WTC11 (cell line): ENCODE measurements at regions not wholly inside any gene's neighbourhood (a gene's known extent, or its start where the extent isn't known, plus 50 kb on each side); places are given as distances from the start of the nearest gene placed in this dataset.

ENCODE experiments used
- ATAC-seq: fragments of 200-7000 bp; cut with Tn5 transposase; 2 replicates; pipeline ENCODE4 v1.10.0; 2021; ENCODE audit warnings: mild to moderate bottlenecking, moderate library complexity
- CTCF ChIA-PET: fragments of 300-600 bp; sonication (Branson Sonifier 250); formaldehyde crosslinking; loops from one replicate; lab custom pipeline; 2021; ENCODE audit warnings: antibody characterized with exemption; lab: Charles Lee
- POLR2A ChIA-PET: fragments of 350-600 bp; sonication (Branson Sonifier 250); formaldehyde crosslinking; loops from one replicate; lab custom pipeline; 2021; ENCODE audit warnings: antibody characterized with exemption; lab: Charles Lee
- DNase-seq: peaks from one replicate; pipeline ENCODE4 v3.0.0; 2021; ENCODE audit warnings: low spot score
- H3K27ac Mint-ChIP-seq: 2 replicates; pipeline ENCODE4 v1.8.0; 2021; ENCODE audit warnings: mixed read lengths
- H3K27me3 Mint-ChIP-seq: 2 replicates; pipeline ENCODE4 v1.8.0; 2021; ENCODE audit warnings: low read depth, mild to moderate bottlenecking, moderate library complexity, mixed read lengths
- H3K36me3 Mint-ChIP-seq: 2 replicates; pipeline ENCODE4 v1.8.0; 2021; ENCODE audit warnings: mixed read lengths
- H3K4me1 Mint-ChIP-seq: 2 replicates; pipeline ENCODE4 v1.8.0; 2022; ENCODE audit warnings: mixed read lengths
- H3K4me3 Mint-ChIP-seq: 2 replicates; pipeline ENCODE4 v1.8.0; 2021; ENCODE audit warnings: mild to moderate bottlenecking, moderate library complexity, mixed read lengths
- H3K9me3 Mint-ChIP-seq: 2 replicates; pipeline ENCODE4 v1.8.0; 2021; ENCODE audit warnings: mixed read lengths
- ATF2 ChIP-seq: sonication (generic); formaldehyde crosslinking; IDR thresholded peaks from 2 replicates; pipeline ENCODE4 v1.8.1; 2022; ENCODE audit warnings: low read depth, missing genetic modification reagents, borderline replicate concordance
- ATF6 ChIP-seq: sonication (generic); formaldehyde crosslinking; IDR thresholded peaks from 2 replicates; pipeline ENCODE4 v1.8.1; 2023; ENCODE audit warnings: mild to moderate bottlenecking, missing genetic modification reagents
- CBFB ChIP-seq: sonication (generic); formaldehyde crosslinking; IDR thresholded peaks from 2 replicates; pipeline ENCODE4 v1.8.1; 2022; ENCODE audit warnings: mild to moderate bottlenecking, low read depth, missing genetic modification reagents
- E2F4 ChIP-seq: sonication (generic); formaldehyde crosslinking; IDR thresholded peaks from 2 replicates; pipeline ENCODE4 v1.8.1; 2022; ENCODE audit warnings: low read depth, mild to moderate bottlenecking, moderate library complexity, missing genetic modification reagents, borderline replicate concordance
- EMX1 ChIP-seq: fragments of 250-450 bp; sonication (Bioruptor Pico); IDR thresholded peaks from 2 replicates; pipeline ENCODE4 v1.8.0; 2021; ENCODE audit warnings: mild to moderate bottlenecking
- ETV6 ChIP-seq: sonication (generic); formaldehyde crosslinking; IDR thresholded peaks from 2 replicates; pipeline ENCODE4 v1.8.1; 2022; ENCODE audit warnings: mild to moderate bottlenecking, missing genetic modification reagents
- FOXP4 ChIP-seq: sonication (generic); formaldehyde crosslinking; IDR thresholded peaks from 2 replicates; pipeline ENCODE4 v1.8.0; 2022; ENCODE audit warnings: mild to moderate bottlenecking, missing genetic modification reagents
- IRF2 ChIP-seq: sonication (generic); formaldehyde crosslinking; IDR thresholded peaks from 2 replicates; pipeline ENCODE4 v1.8.0; 2022; ENCODE audit warnings: low read depth, missing genetic modification reagents, borderline replicate concordance
- MYBL2 ChIP-seq: sonication (generic); formaldehyde crosslinking; IDR thresholded peaks from 2 replicates; pipeline ENCODE4 v1.8.1; 2023; ENCODE audit warnings: mild to moderate bottlenecking, moderate library complexity, missing genetic modification reagents
- NFYB ChIP-seq: sonication (generic); formaldehyde crosslinking; conservative IDR thresholded peaks from 2 replicates; pipeline ENCODE4 v1.8.0; 2022; ENCODE audit warnings: low read depth, missing genetic modification reagents
- SMAD4 ChIP-seq: sonication (generic); formaldehyde crosslinking; IDR thresholded peaks from 2 replicates; pipeline ENCODE4 v1.8.0; 2022; ENCODE audit warnings: mild to moderate bottlenecking, missing genetic modification reagents
- TEAD4 ChIP-seq: sonication (generic); formaldehyde crosslinking; IDR thresholded peaks from 2 replicates; pipeline ENCODE4 v1.8.0; 2022; ENCODE audit warnings: mild to moderate bottlenecking, missing genetic modification reagents
- ZNF121 ChIP-seq: sonication (generic); formaldehyde crosslinking; IDR thresholded peaks from 2 replicates; pipeline ENCODE4 v1.8.0; 2023; ENCODE audit warnings: missing genetic modification reagents
- TF ChIP-seq, protein P1 (sequence below): sonication (generic); formaldehyde crosslinking; IDR thresholded peaks from 2 replicates; pipeline ENCODE4 v1.8.0; 2023; ENCODE audit warnings: missing genetic modification reagents, mild to moderate bottlenecking, borderline replicate concordance
- TF ChIP-seq, protein P2 (sequence below): sonication (generic); formaldehyde crosslinking; IDR thresholded peaks from 2 replicates; pipeline ENCODE4 v1.8.0; 2022; ENCODE audit warnings: mild to moderate bottlenecking, missing genetic modification reagents
- TF ChIP-seq, protein P3 (sequence below): fragments of 250-450 bp; sonication (Bioruptor Pico); IDR thresholded peaks from 2 replicates; pipeline ENCODE4 v1.9.0; 2021; ENCODE audit warnings: moderate library complexity, mild to moderate bottlenecking, inconsistent platforms, borderline replicate concordance
- TF ChIP-seq, protein P4 (sequence below): sonication (generic); formaldehyde crosslinking; IDR thresholded peaks from 2 replicates; pipeline ENCODE4 v1.8.1; 2023; ENCODE audit warnings: mild to moderate bottlenecking, missing genetic modification reagents, borderline replicate concordance

DNA sequence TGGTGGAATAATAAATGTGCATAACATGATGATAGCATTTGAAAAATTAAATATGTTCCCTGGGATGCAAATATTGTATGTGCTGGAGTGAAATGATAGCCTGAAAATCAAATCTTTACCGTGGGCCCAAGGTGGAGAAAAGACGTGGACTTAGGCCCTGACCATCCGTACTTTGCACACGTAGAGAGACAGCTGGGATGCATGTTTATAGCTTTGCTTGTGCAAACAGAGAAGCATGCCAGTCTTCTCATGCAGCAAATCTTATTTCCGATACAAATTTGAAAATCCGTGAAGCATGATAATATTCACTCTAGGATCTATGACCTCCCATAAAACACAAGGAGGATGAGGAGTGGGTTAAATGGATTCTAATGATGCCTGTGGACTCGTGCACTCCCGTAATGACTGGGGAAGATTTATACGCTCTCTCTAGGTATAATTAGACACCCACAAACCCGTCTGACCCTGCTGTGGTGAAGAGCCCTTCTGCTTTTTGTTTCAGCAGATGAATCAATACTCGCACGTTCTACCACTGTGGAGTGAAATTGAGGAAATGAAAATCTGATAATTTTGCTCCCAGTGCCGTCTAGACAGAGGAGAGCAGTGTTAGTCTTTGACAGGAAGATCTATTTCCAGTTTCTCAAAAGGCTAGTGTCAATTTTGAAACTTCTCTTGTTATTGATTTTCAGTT lies 810.3 kb upstream of the SALL3 start (continued):
- TF ChIP-seq ATF6 (CRISPR knock-in tag) (no peak), CBFB (CRISPR knock-in tag) (no peak), TEAD4 (CRISPR knock-in tag) (no peak), SMAD4 (no peak)
- TF ChIP-seq, protein P1, sequence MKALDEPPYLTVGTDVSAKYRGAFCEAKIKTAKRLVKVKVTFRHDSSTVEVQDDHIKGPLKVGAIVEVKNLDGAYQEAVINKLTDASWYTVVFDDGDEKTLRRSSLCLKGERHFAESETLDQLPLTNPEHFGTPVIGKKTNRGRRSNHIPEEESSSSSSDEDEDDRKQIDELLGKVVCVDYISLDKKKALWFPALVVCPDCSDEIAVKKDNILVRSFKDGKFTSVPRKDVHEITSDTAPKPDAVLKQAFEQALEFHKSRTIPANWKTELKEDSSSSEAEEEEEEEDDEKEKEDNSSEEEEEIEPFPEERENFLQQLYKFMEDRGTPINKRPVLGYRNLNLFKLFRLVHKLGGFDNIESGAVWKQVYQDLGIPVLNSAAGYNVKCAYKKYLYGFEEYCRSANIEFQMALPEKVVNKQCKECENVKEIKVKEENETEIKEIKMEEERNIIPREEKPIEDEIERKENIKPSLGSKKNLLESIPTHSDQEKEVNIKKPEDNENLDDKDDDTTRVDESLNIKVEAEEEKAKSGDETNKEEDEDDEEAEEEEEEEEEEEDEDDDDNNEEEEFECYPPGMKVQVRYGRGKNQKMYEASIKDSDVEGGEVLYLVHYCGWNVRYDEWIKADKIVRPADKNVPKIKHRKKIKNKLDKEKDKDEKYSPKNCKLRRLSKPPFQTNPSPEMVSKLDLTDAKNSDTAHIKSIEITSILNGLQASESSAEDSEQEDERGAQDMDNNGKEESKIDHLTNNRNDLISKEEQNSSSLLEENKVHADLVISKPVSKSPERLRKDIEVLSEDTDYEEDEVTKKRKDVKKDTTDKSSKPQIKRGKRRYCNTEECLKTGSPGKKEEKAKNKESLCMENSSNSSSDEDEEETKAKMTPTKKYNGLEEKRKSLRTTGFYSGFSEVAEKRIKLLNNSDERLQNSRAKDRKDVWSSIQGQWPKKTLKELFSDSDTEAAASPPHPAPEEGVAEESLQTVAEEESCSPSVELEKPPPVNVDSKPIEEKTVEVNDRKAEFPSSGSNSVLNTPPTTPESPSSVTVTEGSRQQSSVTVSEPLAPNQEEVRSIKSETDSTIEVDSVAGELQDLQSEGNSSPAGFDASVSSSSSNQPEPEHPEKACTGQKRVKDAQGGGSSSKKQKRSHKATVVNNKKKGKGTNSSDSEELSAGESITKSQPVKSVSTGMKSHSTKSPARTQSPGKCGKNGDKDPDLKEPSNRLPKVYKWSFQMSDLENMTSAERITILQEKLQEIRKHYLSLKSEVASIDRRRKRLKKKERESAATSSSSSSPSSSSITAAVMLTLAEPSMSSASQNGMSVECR (CRISPR knock-in tag) = no peak
- TF ChIP-seq, protein P2, sequence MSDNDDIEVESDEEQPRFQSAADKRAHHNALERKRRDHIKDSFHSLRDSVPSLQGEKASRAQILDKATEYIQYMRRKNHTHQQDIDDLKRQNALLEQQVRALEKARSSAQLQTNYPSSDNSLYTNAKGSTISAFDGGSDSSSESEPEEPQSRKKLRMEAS (CRISPR knock-in tag) = no peak

DNA sequence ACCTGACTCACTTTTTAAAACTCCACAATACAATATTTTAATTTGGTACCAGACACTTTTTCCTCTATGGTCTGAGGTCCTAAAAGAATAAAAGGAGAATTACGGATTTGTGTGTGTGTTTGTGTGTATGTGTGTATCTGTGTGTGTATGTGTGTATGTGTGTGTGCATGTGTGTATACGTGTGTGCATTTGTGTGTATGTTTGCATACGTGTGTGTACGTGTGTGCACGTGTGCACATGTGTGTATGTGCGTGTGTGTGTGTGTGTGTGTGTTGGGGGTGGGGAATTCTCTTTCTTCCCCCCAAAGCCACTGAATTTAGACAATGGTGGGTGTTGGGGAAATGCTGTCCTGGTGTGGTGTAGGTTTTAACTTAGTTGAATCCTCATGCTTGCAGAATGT lies 807.7 kb upstream of the SALL3 start:
- Mint-ChIP-seq H3K9me3 (peaks cover 48% of the 10 kb centered on the region), H3K4me1 (peaks cover 10% of the 10 kb centered on the region), H3K36me3 (peaks cover 45% of the 10 kb centered on the region), H3K4me3 (no peak overlapping the region), H3K27ac (no peak overlapping the region), H3K27me3 (no peaks in the 10 kb centered on the region)
- CTCF ChIA-PET = no interaction called here
- ATAC-seq (no peak), DNase-seq (no peak)
- POLR2A ChIA-PET = no interaction called here
- TF ChIP-seq E2F4 (no peak), ZNF121 (CRISPR knock-in tag) (no peak), ETV6 (no peak), FOXP4 (CRISPR knock-in tag) (no peak)
- TF ChIP-seq, protein P3, sequence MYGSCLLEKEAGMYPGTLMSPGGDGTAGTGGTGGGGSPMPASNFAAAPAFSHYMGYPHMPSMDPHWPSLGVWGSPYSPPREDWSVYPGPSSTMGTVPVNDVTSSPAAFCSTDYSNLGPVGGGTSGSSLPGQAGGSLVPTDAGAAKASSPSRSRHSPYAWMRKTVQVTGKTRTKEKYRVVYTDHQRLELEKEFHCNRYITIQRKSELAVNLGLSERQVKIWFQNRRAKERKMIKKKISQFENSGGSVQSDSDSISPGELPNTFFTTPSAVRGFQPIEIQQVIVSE (CRISPR knock-in tag) = no peak

DNA sequence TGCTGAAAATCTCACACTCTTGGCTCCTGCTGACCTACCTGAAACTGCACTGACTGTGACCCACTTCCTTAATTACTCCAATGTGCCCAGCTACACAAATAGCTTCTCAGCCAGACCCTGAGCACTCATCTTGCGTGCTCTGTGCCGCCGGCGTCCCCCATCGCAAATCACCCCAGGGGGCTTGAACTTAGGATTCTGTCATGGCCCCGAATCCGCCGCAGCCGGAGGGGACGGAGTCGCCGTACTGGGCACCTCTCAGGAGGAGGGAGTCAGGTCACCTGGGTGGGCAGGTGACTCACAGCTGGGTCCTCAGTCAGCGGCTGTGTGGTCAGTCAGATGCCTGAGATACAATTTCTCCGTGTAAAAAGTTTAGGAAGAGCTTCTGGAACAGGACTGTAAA lies 804.9 kb upstream of the SALL3 start:
- ATAC-seq (no peak), DNase-seq (no peak)
- H3K4me3 Mint-ChIP-seq = no peak overlapping the region
- peaks cover 40% of the 10 kb centered on the region for H3K36me3 Mint-ChIP-seq
- CTCF ChIA-PET = no interaction called here
- POLR2A ChIA-PET = interaction anchor here (0.6 kb wide), 1 partner anchor 53 kb away, joined by 3 read pairs; no protein-coding TSS in a partner anchor
- peaks cover 7% of the 10 kb centered on the region for H3K4me1 Mint-ChIP-seq
- peaks cover 52% of the 10 kb centered on the region for H3K9me3 Mint-ChIP-seq
- H3K27me3 Mint-ChIP-seq = no peaks in the 10 kb centered on the region
- H3K27ac Mint-ChIP-seq = no peak overlapping the region
- TF ChIP-seq MYBL2 (CRISPR knock-in tag) (no peak), EMX1 (no peak), ATF2 (no peak), IRF2 (CRISPR knock-in tag) (no peak), NFYB (CRISPR knock-in tag) (no peak)
- TF ChIP-seq, protein P4, sequence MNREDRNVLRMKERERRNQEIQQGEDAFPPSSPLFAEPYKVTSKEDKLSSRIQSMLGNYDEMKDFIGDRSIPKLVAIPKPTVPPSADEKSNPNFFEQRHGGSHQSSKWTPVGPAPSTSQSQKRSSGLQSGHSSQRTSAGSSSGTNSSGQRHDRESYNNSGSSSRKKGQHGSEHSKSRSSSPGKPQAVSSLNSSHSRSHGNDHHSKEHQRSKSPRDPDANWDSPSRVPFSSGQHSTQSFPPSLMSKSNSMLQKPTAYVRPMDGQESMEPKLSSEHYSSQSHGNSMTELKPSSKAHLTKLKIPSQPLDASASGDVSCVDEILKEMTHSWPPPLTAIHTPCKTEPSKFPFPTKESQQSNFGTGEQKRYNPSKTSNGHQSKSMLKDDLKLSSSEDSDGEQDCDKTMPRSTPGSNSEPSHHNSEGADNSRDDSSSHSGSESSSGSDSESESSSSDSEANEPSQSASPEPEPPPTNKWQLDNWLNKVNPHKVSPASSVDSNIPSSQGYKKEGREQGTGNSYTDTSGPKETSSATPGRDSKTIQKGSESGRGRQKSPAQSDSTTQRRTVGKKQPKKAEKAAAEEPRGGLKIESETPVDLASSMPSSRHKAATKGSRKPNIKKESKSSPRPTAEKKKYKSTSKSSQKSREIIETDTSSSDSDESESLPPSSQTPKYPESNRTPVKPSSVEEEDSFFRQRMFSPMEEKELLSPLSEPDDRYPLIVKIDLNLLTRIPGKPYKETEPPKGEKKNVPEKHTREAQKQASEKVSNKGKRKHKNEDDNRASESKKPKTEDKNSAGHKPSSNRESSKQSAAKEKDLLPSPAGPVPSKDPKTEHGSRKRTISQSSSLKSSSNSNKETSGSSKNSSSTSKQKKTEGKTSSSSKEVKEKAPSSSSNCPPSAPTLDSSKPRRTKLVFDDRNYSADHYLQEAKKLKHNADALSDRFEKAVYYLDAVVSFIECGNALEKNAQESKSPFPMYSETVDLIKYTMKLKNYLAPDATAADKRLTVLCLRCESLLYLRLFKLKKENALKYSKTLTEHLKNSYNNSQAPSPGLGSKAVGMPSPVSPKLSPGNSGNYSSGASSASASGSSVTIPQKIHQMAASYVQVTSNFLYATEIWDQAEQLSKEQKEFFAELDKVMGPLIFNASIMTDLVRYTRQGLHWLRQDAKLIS = no peak
